ENCODE measurements at regions not wholly inside any gene's neighbourhood (a gene's known extent, or its start where the extent isn't known, plus 50 kb on each side); places are given as distances from the start of the nearest gene placed in this dataset.

- TF ChIP-seq POLR2A (IDR thresholded peaks at IDR 0.05; ENCODE audit: low read depth) (no peak), CTCF (IDR thresholded peaks at IDR 0.05) (no peak), EP300 (IDR thresholded peaks at IDR 0.05) (no peak), POLR2AphosphoS5 (IDR thresholded peaks at IDR 0.05) (no peak)
- intact Hi-C loops (cut with DNase I): no loop called here
- DNase-seq (ENCODE audit: extremely low spot score): no peak
- WGBS: 98% methylated on average over 1 of the region's 1 CpG
- H3K27ac ChIP-seq (replicated peaks in 1 of 4): no peak overlapping the region
- no peaks in the 10 kb centered on the region for H3K9me3 ChIP-seq
- peaks cover 0 to 5% (median 0%) of the 10 kb centered on the region in 4 donors for H3K4me1 ChIP-seq
- H3K4me3 ChIP-seq: no peak overlapping the region
- H3K27me3 ChIP-seq: no peaks in the 10 kb centered on the region
- H3K36me3 ChIP-seq: peaks cover 0 to 3% (median 0%) of the 10 kb centered on the region in 4 donors
Observed at GRCh38 chr5:93884254-93884653, 142.9 kb upstream of the POU5F2 start.

- TF ChIP-seq EP300 (IDR thresholded peaks at IDR 0.05): no peak
- TF ChIP-seq CTCF (IDR thresholded peaks at IDR 0.05): no peak
- TF ChIP-seq POLR2A (IDR thresholded peaks at IDR 0.05; ENCODE audit: low read depth): no peak
- TF ChIP-seq POLR2AphosphoS5 (IDR thresholded peaks at IDR 0.05): no peak
- H3K4me3 ChIP-seq: no peak overlapping the region
- H3K27ac ChIP-seq (replicated peaks in 1 of 4): no peak overlapping the region
- peaks cover 0 to 5% (median 0%) of the 10 kb centered on the region in 4 donors for H3K4me1 ChIP-seq
- no peak for DNase-seq (ENCODE audit: extremely low spot score)
- intact Hi-C loops (cut with DNase I): no loop called here
- 95% methylated on average over 2 of the region's 2 CpGs for WGBS
- H3K9me3 ChIP-seq: no peaks in the 10 kb centered on the region
- H3K36me3 ChIP-seq: peaks cover 0 to 3% (median 0%) of the 10 kb centered on the region in 4 donors
- no peaks in the 10 kb centered on the region for H3K27me3 ChIP-seq
Observed at GRCh38 chr5:93883459-93883858, 142.1 kb upstream of the POU5F2 start.

GRCh38 chr5:93875693-93876092 lies 134.3 kb upstream of the POU5F2 start:
- 86% methylated on average over 1 of the region's 1 CpG for WGBS
- TF ChIP-seq POLR2A (IDR thresholded peaks at IDR 0.05; ENCODE audit: low read depth): no peak
- TF ChIP-seq EP300 (IDR thresholded peaks at IDR 0.05): no peak
- no peak for TF ChIP-seq CTCF (IDR thresholded peaks at IDR 0.05)
- no peak for TF ChIP-seq POLR2AphosphoS5 (IDR thresholded peaks at IDR 0.05)
- H3K27ac ChIP-seq (replicated peaks in 1 of 4): no peak overlapping the region

GRCh38 chr5:93874491-93874890 lies 133.1 kb upstream of the POU5F2 start:
- intact Hi-C loops (cut with DNase I): no loop called here
- no peaks in the 10 kb centered on the region for H3K36me3 ChIP-seq
- no peak for TF ChIP-seq EP300 (IDR thresholded peaks at IDR 0.05)
- TF ChIP-seq POLR2AphosphoS5 (IDR thresholded peaks at IDR 0.05): no peak
- no peak for TF ChIP-seq CTCF (IDR thresholded peaks at IDR 0.05)
- TF ChIP-seq POLR2A (IDR thresholded peaks at IDR 0.05; ENCODE audit: low read depth): no peak
- H3K9me3 ChIP-seq: no peaks in the 10 kb centered on the region
- peaks cover 0 to 6% (median 0%) of the 10 kb centered on the region in 4 donors for H3K4me1 ChIP-seq
- H3K4me3 ChIP-seq: no peak overlapping the region
- H3K27ac ChIP-seq (replicated peaks in 1 of 4): no peak overlapping the region
- DNase-seq (ENCODE audit: extremely low spot score): no peak
- no peaks in the 10 kb centered on the region for H3K27me3 ChIP-seq

More at GRCh38 chr5:93875693-93876092, 134.3 kb upstream of the POU5F2 start:
- peaks cover 0 to 6% (median 0%) of the 10 kb centered on the region in 4 donors for H3K4me1 ChIP-seq
- intact Hi-C loops (cut with DNase I): no loop called here
- no peak overlapping the region for H3K4me3 ChIP-seq
- DNase-seq (ENCODE audit: extremely low spot score): no peak
- H3K36me3 ChIP-seq: peaks cover 0 to 1% (median 0%) of the 10 kb centered on the region in 4 donors
- no peaks in the 10 kb centered on the region for H3K9me3 ChIP-seq
- no peaks in the 10 kb centered on the region for H3K27me3 ChIP-seq

- no peaks in the 10 kb centered on the region for H3K9me3 ChIP-seq
- 61% methylated on average over 1 of the region's 1 CpG for WGBS
- H3K27me3 ChIP-seq: no peaks in the 10 kb centered on the region
- peaks cover 0 to 6% (median 0%) of the 10 kb centered on the region in 4 donors for H3K4me1 ChIP-seq
- no peak for TF ChIP-seq CTCF (IDR thresholded peaks at IDR 0.05)
- no peak for TF ChIP-seq EP300 (IDR thresholded peaks at IDR 0.05)
- TF ChIP-seq POLR2A (IDR thresholded peaks at IDR 0.05; ENCODE audit: low read depth): no peak
- TF ChIP-seq POLR2AphosphoS5 (IDR thresholded peaks at IDR 0.05): no peak
- no peak overlapping the region for H3K27ac ChIP-seq (replicated peaks in 1 of 4)
- no peaks in the 10 kb centered on the region for H3K36me3 ChIP-seq
- no peak for DNase-seq (ENCODE audit: extremely low spot score)
- no peak overlapping the region for H3K4me3 ChIP-seq
- intact Hi-C loops (cut with DNase I): no loop called here
Observed at GRCh38 chr5:93874080-93874479, 132.7 kb upstream of the POU5F2 start.

Measured in esophagus muscularis mucosa (tissue), 4 donors.